ENCODE measurements at regions not wholly inside any gene's neighbourhood (a gene's known extent, or its start where the extent isn't known, plus 50 kb on each side); places are given as distances from the start of the nearest gene placed in this dataset.

GRCh38 chr14:65222440-65222858 lies 120.1 kb upstream of the MAX start:
- peak; percentile 75 for DNase-seq (ENCODE audit: low read depth)
- TF ChIP-seq CTCF (conservative IDR thresholded peaks at IDR 0.05; ENCODE audit: low read length) = peak; percentile 89

GRCh38 chr14:65223636-65224035 lies 121.3 kb upstream of the MAX start:
- H3K4me3 ChIP-seq (ENCODE audit: low read length) = no peak overlapping the region
- TF ChIP-seq CTCF (conservative IDR thresholded peaks at IDR 0.05; ENCODE audit: low read length) = no peak
- no peak for DNase-seq (ENCODE audit: low read depth)

More at GRCh38 chr14:65222440-65222858, 120.1 kb upstream of the MAX start:
- no peak overlapping the region for H3K4me3 ChIP-seq (ENCODE audit: low read length)

DNA sequence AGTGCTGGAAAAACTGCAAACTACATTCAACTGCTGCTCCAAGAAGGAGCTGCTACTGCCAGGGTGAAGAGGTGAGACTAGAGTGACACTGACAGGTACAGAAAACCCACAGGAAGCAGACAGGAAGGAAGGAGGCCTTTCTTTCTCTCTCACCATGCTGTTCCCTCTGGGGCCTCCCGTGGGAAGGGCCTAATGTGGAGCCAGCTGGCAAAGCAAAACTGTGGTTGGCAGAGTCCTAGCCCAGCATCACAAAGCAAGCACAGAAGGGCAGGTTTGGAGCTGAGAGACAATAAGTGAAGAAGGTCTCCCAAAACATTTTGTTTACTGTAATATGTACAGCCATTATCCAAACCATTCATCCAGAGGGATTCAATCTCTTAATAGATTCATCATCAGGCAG lies 122.5 kb upstream of the MAX start:
- H3K4me3 ChIP-seq (ENCODE audit: low read length) = no peak overlapping the region
- TF ChIP-seq CTCF (conservative IDR thresholded peaks at IDR 0.05; ENCODE audit: low read length) = no peak
- DNase-seq (ENCODE audit: low read depth) = peak; percentile 51

DNA sequence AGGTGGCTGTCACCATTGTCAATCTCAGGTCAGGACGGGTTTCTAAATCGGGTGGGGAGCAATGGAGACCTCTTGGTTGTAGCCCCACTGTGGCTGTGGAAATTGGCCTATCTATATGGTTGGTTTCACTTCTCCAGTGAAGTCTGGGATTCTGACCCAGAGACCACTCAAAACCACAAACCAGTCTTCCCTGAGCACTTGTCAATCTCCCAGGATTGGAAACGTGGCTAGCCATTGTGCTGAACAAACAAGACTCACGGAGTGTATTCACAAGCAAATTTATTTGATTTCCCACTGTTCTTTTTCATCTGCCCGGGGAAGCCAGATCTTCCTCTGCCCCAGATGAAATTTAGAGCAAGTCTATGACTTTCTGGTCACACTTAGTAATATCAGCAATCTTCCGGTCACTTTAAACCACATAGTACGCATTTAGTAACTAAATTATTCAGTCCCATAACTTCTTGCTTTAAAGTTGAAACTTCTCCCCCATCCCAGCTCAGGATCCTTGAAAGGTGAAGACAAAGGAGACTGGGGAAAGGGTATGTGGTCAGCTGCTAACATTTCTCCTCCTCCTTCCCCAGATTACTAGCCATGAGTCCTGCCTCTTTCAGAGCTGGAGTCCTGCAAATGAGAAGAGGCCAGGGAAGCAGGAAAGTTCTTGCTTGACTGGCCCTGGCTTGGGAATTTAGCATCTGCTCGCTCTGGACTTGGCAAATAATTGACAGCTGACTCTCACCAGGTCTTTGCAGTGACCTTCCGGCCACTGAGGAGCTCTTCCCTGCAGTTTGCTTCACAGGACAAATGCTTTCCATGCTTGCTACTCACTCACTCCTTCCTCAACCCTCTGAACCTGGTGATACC lies 123.2 kb upstream of the MAX start:
- no peak for DNase-seq (ENCODE audit: low read depth)

DNA sequence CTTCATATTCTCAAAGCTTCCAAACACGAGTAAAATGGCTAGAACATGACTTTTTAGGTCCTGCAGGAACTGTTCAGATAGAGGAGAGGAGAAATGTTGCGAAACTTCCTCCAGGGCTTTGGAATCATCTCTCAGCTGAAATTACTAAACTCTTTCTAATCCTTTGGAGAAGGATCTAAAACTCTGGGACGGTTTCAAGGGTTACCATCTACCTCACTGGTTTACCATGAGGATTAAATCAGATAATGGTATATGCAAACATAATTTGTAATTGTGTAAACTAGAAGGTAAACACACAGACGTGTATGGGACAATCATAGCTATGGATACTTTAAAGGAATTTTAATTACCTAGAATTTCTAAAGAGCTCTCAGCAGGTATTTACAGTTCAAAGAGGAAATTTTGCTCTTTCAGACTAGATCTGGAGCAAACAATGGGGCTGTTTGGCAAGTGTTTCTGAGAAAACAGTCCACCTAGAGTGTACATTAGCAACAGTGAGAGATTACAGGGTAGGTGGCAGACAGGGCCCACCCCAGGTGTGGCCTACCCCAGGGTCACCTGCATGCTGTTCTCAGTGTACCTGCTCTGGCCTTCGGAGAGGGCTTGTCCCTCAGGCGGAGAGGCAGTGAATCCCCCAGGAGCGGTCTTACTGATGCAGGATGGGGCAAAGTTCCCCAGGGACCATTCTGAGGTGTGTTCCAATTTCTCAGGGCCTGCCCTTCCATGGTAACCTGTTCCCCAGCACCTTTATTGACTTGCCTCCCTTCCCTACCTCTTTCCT lies 124.7 kb upstream of the MAX start:
- H3K4me3 ChIP-seq (ENCODE audit: low read length) = no peak overlapping the region
- no peak for TF ChIP-seq CTCF (conservative IDR thresholded peaks at IDR 0.05; ENCODE audit: low read length)
- DNase-seq (ENCODE audit: low read depth) = peak; percentile 65

More for the DNA sequence above, 123.2 kb upstream of the MAX start:
- no peak overlapping the region for H3K4me3 ChIP-seq (ENCODE audit: low read length)
- no peak for TF ChIP-seq CTCF (conservative IDR thresholded peaks at IDR 0.05; ENCODE audit: low read length)

GRCh38 chr14:65228436-65228835 lies 126.1 kb upstream of the MAX start:
- H3K4me3 ChIP-seq (ENCODE audit: low read length) = no peak overlapping the region
- DNase-seq (ENCODE audit: low read depth) = no peak
- no peak for TF ChIP-seq CTCF (conservative IDR thresholded peaks at IDR 0.05; ENCODE audit: low read length)
